GF-D8 (cell line): ENCODE measurements at regions not wholly inside any gene's neighbourhood (a gene's known extent, or its start where the extent isn't known, plus 50 kb on each side); places are given as distances from the start of the nearest gene placed in this dataset.

Source experiments
- DNase-seq: peaks from one replicate; lab custom pipeline; 2025; lab: John Stamatoyannopoulos, UW

DNA sequence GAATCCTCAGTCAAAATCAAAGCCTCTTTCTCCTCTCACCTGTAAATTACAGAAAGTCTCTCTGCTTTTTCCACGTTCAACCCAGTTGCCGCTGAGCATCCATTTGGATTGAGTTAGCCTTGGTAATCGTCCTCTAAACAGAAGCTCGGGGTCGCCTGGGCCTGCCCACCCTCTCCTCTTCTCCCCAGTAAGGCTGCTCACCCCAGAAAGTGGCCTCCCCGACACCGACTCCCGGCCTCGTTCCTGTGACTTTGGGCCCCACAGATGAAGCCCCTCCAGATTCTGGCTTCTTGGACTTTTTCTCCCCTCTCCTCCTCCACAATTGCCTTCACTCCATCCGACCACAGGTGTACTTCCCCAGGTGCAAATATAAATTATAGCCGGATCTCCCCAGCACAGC lies 1500.0 kb downstream of the BRD1 start:
- no peak for DNase-seq

DNA sequence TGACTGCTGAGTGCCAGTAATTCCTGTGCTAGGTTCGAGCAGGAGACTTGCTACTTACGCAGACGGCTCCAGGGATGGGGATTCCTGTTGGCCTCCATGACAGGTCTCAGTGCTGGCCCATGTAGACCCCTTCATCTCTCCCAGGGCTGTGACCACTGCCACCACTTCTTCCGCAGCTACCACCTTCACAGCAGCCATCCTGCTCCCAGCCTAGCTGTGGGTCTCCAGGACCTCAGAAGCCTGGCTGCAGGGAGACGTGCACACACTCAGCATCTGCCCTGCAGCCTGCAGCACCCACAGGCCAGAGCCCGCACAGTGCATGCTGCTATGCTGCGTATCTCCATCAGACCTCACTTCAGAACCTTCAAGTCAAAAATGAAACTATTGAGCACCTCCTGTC lies 1503.9 kb downstream of the BRD1 start:
- DNase-seq: no peak

DNA sequence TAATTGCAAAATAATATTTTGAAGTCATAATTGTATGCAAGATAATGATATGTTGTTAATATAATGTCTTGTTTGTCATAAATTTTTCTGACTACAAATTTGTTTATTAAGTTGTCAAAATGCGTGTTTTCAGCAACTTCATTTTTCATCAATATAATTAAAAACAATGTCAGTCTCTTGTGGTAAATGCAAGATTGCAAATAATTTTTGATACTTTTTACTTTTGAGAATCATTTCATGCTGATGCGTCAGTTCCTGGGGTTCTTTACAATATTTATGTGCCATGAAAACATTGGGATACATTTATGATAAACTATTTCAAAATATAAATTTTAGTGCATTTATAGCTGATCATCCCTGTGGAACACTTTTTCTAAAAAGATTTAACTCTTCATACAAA lies 1504.8 kb downstream of the BRD1 start:
- no peak for DNase-seq

DNA sequence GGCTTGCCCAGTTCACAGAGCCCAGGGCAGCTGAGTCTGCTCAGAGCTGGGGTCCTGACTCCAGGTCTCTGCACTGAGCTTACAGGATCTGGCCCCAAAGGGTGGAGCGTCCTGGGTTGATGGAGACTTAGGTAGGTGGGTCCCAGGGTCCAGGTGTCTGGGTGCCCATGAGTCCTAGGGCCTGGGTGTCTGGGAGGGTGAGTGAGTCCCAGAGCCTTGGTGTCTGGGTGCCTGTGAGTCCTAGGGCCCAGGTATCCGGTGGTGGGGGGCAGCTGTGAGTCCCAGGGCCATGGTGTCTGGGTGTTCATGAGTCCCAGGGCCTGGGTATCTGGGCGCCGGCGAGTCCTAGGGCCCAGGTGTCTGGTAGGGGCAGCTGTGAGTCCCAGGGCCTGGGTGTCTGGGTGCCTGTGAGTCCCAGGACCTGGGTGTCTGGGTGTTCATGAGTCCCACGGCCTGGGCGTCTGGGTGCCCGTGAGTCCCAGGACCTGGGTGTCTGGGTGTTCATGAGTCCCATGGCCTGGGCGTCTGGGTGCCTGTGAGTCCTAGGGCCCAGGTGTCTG lies 1505.6 kb downstream of the BRD1 start:
- no peak for DNase-seq

DNA sequence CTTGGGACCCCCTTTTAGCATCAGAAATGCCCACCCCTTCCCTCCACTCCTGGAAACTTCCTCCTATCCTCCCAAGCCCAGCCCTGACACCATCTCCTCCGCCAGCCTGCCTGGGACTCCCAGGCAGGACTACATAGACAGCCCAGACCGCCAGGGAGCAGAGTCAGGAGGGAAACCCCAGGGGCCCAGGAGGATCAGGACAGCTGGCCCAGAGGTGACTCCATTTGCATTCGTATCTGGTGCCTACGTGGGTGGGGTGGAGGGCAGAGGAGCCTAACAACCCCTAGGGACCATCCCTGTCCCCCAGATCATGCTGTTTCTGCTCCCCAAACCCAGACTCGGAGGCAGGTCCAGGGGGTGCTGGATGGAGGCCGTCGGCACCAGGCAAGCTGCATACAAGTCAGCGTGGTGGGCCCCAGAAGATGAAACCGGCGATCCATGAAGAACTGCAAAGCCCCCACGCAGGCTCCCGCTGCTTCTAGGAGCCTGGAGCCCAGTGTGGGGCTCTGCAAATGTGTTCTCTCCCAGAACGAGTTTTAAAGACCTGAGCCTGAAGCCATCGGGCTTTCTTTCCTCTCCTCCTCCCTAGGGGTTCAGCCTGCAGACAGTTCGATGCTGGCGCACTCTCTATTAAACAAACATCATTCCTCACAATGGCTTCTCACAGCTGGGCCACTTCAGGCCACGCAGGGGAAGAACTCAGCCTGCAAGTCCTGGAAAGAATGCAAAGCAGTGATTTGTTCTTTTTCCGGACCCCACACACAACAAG lies 1506.8 kb downstream of the BRD1 start:
- no peak for DNase-seq

DNA sequence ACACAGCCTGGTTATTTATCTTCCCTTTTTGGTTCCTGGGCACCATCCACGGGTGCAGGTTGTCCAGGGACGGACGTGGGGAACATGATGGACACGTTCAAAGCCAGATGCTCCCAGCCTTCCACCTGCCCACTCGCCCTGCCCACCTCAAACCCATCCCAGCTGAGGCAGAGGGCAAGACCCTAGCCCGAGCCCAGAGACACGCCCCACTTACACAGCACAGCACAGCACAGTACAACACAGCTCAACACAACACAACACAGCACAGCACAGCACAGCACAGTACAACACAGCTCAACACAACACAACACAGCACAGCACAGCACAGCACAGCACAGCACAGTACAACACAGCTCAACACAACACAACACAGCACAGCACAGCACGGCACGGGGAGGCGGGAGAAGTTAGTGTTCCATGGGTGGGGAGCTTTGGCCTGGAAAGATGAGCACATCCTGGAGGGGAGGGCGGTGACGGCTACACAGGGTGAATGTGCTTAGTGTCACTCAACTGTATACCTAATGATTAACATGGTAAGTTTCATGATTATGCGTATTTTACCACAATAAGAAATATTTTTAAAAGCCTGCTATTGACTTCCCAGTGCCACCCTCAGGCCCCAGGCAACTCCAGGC lies 1507.5 kb downstream of the BRD1 start:
- no peak for DNase-seq

DNA sequence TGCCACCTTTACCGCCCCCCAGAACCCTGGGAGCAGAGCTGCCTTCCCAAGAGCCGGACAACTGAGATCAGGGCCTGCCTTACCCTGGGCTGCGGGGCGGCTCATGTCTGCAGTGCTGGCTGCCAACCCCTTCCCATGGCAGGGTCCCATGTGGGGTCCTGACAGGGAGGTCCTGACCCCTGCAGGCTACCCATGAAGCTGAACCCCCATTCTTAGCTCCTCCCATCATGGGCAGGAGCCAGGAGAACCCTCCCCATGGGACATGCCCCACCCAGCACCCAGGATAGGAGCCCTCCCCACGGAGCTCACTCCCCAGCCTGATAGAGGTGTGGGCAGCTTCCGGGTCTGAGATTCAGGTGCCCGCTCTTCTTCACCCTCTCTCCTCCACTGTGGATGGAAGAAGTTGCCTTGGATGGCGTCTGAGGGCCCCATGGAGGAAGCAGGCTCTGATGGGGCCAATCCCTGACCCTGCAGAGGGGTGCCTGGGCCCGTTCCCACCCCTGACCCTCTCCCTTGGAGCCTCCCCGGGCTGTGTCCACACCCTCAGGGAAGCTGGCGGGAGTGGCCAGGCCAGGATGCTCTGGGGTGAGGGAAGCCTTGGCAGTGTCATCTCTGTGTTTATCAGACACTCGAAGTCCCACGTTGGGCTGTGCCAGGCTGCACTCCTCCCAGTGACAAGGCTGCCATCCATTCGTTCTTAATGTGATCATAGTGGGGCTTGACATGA lies 1508.2 kb downstream of the BRD1 start:
- DNase-seq: no peak

DNA sequence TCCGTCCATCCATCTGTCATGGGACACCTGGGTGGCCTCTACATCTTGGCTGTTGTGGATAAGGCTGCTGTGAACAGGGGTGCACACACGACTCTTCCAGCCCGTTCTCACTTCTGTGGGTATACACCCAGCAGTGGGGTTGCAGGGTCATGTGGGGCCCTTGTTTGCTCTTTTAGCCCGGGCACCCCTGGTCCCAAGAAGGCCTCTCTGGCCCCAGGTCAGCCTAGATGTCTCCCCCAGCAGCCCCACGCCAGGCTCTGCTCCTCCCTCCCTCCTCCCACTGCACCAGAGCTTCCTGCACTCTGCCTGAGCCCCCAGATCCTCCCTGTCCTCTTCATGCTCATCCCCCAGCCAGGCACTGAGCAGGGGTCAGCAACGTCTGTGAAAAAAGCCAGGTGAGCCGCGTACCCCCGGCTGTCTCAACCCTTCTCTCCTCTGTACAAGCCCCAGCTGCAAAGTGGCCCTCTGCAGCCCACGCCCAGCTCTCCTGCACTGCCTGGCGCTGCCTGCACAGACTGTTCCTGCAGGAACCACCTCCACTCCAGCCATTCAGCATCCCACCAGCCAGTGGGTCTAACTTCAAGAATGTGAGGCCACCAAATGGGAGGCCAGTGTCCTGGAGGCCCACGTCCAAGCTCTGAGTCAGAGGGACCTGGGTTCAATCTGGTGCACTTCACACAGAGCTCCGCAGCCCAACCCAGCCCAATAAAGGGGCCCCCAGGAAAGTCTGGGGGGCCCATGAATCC lies 1508.9 kb downstream of the BRD1 start:
- no peak for DNase-seq

DNA sequence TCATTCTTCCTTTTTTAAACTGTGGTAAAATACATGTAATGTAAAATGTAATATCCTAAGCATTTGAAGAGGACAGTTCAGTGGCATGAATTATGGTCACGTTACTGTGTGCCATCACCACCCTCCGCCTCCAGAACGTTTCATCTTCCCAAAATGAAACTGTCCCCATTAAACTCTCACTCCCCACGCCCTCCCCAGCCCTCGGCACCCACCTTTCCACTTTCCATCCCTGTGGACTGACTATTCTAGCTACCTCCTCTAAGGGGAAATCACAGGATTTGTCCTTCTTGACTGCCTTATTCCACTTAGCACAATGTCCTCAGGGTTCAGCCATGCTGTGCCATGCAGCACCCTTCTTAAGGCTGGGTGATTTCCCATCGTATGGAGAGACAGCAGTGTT lies 1509.5 kb downstream of the BRD1 start:
- DNase-seq: no peak

DNA sequence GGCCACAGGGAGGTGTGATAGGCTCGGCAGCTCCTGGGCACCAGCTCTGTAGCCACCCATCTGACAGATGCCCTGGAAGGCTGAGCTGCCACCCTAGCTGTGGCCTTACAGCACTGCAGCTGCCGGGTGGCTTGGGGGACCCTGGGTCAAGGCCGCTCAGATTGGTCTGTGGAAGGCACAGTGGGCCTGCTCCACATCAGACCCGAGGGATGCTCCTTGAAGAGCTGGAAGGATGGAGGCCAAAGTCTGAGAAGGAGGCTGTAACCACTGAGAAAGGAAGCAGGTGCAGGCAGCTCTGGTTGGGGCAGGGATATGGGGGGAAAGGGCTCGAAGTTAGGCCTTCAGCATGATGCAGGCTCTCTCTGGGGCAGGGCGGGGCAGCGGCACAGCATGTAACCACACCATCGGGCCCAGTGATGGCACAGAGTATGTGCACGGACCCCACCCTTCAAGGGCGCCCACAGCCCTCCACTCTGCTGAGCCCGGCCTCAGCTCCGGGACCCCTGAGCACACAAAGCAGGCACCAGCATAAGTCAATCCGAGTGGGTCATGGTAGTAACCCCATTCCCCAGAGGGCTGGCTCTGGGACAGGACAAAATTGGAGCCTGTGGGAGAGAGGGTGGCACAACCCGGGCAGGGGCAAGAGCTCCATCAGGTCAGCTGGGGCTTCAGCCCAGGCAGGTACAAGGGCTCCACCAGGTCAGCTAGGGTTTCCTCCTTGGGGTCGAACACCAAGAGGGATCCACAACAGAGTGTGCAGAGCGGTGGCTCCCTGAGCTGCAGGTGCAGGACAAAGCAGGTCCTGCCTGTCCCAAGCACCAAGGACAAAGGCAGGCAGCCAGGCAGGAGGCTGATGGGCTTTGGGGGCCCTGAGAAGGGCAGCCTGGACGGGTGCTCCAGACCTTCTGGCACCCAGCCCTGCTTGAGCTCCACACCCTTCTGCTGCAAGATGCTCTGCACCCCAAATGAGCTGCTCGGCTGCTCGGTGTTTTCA lies 1511.1 kb downstream of the BRD1 start:
- no peak for DNase-seq

DNA sequence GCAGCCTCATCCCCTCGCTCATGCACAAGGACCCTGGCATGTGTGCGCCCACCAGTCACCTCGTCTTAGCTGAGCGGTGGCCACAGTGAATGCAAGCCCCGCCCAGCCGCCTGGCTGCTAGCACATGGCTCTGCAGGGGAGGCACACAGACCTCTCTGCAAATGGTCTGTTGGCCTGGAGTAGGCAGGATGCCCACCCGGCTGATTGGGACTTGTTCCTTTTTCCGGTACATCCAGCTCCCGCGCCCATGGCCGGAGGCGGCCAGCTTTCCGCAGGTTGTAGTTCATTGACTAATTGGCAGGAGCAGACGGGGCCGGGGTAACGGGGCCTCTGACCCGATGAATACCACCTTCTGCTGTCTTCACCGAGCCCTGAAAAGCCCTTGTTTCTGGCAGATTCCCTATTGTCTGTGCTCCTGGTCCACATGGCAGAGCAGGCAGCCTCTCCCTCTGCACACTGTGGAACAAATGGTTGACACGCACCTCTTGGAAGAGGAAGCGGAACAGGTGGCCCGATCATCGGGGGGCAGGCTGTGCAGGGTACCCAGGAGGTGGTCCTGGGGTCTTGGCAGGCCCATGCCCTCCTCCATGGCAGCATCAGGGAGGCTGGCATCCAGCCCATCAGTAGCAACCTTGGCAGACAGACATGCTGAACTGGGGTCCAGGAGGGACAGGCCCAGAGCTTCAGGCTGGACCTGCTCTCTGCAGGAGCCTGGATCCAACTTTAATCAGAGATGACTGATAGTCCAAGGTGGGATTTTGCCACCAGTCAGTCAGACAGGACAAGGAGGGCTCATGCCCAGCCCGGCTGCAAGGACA lies 1512.0 kb downstream of the BRD1 start:
- DNase-seq: no peak

DNA sequence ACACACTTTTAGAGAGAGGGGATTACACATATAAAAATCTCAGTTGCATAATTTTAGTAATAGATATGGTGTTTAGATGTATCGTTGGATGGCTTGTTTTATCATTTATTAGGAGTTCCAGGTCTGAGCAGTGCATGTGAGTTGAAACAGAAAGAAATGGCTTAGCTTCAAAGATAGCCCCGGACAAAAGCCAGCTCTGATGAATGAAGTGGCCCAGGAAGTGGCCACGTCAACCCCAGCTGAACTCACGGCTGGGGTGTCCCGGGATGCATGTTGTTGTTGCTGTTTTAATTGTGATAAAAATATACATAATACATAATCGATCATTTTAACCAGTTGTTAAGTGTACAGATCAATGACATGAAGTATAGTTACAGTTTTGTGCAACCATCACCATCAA lies 1513.6 kb downstream of the BRD1 start:
- DNase-seq: no peak

DNA sequence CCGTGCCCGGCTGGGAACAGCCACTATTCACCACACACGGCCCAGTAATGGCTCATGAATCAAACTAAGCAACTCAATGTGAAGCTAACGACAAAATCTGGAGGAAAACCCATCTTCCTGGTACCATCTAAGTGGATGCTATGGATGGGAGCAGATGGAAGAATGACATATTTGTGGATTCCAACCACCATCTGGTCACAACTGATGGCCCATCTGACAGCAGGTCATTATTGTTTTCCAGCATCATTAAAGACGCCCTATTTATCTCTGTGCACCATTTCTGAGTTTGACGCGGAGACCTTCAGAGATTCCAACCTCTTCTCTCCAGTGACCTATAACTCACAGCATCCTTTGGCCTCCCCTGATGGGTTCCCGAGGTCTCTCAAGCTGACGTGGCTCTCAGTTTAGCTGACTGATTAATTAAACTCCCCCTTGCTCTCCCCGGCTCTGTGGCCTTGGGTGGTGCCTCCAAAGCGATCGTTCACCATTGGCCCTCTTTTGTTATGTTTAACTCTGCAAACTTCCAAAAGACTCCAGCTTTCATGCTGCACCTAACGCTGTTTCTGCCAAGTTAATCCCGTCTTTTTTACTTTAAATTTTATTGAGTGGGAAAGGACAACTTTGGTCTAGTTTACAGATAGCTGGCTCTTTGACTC lies 1514.4 kb downstream of the BRD1 start:
- no peak for DNase-seq

DNA sequence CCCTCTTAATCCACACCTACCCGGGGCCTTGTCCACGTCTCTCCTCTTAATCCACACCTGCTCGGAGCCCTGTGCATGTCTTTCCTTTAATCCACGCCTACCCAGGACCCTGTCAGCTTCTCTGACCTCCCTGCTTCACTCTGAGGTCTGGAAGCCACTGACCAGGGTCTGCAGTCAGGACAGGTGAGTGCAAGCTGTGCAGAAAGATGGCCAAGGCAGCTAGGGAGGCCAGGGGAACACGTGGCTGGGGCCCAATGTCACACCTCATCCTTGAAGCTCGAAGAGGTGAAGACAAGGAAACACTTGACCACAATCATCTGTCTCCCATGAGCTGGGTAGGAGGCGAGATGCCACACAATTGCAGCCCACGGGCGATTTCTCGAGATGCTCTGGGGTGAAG lies 1516.9 kb downstream of the BRD1 start:
- no peak for DNase-seq

DNA sequence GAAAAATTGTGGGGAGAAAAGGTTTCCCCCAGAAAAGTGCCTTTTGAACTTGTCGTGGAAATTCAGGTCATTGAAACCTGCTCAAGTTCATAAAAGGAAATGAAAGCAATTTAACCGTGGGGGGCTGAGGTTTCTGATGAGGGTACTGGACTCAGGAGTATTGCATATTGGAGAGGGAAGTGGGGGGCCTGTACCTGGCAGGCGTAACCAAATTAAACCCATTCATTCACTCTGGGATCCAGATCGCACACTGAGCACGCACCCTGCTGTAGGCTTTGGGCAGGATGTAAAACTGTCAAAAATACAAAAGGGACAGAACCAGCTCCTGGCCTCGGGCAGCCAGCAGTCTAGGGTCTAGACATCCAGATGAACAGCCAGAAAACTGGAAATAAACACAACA lies 1517.4 kb downstream of the BRD1 start:
- no peak for DNase-seq

DNA sequence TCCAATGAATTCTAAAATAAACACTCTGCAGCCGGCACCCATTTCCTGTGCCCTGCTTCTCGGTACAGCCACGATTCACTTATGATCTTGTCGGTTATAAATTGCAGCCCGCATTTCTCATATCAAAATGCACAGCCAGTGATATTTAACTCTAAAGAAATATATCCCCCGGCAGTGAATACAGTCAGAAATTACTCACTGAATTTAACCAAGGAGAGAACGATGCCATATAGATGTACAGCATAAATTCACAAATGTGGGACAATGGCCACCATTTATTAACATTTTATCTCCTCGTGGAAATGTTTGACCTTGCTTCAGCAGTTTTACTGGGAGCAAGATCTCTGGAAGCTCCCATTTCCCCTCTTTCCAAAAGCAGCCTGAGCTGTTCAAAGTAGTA lies 1517.8 kb downstream of the BRD1 start:
- no peak for DNase-seq

DNA sequence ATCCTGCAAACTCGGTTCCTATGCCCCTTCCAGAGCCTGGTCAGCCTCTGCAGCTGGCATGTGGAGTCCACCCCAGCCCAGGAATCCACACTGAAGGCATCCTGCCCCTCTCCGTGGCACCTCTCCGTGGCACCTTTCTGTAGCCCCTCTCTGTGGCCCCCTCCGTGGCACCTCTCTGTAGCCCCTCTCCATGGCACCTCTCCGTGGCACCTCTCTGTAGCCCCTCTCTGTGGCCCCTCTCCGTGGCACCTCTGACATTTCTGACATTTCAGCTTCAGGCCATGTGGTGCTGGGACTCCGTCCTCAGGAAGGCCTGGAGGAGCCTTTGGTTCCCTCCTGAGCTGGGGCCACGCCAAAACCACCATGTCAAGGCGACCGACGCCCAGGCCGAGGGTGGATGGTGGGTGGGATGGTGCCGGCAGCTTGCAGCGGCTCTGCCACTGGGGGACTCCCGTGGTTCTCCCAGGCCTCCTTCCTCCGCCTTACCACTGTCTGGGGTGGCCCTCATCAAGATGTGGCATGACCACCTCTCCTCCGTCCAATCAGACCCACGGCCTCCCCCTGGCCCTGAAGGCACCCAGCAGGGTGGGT lies 1518.5 kb downstream of the BRD1 start:
- DNase-seq: no peak

DNA sequence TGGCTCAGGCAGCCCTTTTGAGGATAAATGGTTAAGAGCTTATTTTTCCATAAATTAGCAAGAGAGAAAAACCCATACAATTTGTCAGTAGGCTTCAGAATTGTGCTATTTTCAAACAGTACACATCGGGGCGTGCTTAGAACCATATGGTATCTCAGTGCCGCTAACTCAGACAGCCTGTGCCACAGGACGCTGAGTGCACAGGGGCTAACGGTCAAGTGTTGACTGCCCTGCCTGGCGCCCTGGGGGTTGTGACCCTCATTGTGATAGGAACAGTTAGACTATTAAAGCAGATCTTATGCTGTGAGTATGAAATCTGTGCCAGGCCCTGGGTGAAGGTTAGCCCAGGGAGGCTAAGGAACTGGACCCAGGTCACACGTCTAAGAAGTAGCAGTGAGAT lies 1519.7 kb downstream of the BRD1 start:
- no peak for DNase-seq
